NCI-H82 (cell line): ENCODE measurements at regions not wholly inside any gene's neighbourhood (a gene's known extent, or its start where the extent isn't known, plus 50 kb on each side); places are given as distances from the start of the nearest gene placed in this dataset.
A peak's percentile ranks its signal among the peaks of the same experiment; 100 is the strongest.
"Not testable (repeated sequence)": the region's sequence is repeated elsewhere in the genome, so short reads cannot be mapped to it uniquely, and the experiment has no call there.

Experiments
- DNase-seq: peaks from one replicate; lab custom pipeline; 2025; lab: John Stamatoyannopoulos, UW

DNA sequence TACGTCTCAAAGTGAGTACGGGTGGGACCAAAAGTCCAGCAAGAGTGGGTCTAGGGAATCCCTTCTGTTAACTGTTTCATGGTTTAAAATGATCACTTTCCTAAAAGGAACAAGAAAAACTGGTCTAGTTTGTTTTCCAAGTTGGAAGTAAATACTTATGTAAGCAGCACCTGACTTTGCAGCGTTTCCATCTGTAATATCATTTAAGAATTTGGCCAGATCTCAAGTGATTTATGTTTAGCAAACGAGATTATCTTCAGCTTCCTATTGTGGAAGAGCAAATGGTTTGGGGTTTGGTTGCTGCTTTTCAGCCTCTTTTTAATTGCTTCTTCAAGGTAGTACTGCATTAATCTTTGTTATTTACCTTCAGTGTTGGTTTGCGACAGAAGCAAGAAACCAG, 50.4 kb downstream of the FHIP1A start:
- peak; percentile 66 for DNase-seq

GRCh38 chr4:151460434-151460833, 51.5 kb downstream of the FHIP1A start:
- peak; percentile 68 for DNase-seq

DNA sequence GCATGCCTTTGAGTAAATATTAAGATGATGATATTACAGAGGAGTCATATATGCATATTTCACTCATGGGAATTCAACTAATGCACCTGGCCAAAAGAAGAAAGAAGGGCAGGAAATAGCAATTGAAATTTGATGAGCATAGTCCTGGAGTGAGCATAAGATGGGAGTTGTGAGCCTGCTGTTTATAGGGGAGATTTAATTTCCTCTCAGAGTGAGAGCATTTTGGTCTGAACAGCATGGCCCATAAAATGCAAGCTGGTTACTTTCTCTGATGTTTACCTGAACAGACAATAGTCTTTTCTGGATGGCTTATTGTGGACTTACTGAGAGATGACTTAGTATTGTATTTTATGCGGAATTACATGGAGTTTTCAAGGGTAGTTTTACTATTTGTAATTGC, 53.6 kb downstream of the FHIP1A start:
- DNase-seq = no peak

- no peak for DNase-seq
These were observed 60.0 kb downstream of the FHIP1A start for GRCh38 chr4:151468715-151469696.

- DNase-seq = no peak
These were observed 61.0 kb downstream of the FHIP1A start for GRCh38 chr4:151469970-151470369.

DNA sequence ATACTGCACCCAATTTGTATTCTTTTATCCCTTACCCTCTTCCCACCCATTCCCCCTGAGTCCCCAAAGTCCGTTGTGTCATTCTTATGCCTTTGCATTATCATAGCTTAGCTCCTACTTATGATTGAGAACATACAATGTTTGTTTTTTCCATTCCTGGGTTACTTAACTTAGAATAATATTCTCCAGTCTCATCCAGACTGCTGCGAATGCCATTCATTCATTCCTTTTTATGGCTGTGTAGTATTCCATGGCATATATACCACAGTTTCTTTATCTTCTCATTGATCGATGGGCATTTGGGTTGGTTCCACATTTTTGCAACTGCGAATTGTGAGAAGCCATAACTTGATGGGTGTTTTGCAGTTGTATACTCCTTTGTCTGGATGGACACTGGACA, 62.8 kb downstream of the FHIP1A start:
- DNase-seq = no peak

DNA sequence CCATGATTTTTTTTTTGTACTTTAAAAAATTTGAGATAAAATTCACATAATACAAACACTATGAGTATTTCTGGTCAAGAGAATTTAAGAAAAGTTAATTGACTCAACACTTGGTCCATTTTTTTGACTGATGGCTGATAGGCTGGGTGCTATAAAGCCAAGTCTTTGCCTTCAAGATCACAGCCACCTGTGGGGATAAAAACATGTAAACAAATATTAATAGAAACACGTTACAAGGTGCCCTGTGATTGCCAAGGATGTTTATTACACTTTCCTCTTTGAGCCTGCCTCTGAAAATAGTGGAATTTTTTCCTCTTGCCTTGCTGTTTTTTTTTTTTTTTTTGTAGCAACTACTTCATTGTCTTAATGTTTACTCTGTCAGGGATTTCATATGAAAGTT, 63.3 kb downstream of the FHIP1A start:
- DNase-seq = no peak

DNA sequence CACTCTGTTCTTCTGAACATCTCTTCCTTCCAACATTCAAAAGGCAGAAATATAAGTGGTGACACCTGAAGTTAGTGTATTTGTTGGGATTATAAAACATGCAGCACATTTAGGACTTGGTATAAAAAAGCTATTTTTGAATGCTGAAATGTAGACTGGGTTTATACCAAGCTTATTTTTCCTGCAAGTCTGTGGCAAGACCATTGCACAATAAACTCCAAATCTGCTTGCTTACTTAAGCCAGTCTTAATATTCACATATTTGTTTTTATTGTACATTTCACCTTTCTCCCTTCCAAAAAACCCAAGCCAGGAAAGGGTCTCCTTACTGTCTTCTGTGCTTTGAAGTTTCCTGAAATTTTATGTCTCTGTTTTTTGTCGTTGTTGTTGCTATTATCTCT, 63.7 kb downstream of the FHIP1A start:
- no peak for DNase-seq

DNA sequence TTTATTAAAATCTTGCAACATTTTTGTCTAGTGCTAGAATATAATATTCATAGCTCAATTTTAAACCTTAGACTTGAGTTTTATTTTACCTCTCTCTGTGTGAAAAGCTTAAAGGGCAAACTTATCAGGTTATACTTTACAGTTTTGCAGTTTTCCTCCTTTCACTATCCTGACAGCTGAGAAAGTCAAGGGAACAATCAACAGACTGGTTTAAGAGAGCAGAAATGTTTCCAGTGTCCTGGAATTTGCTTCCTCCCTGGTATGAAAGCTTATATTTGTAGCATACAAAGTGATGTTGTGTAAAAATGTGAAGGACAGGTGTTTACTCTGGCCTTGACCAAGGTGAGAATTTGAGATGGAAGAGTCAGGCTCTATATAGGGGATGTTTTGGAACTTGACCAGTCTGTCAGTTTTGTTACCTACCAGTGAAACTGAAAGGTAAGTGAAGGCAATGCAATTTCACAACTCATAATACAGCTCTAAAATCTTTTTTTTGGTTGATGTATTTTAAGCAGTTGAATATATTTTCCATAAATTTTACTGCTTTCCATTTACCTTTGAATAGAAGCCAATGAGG, 64.6 kb downstream of the FHIP1A start:
- no peak for DNase-seq

GRCh38 chr4:151475035-151475714, 66.2 kb downstream of the FHIP1A start:
- DNase-seq = no peak

- no peak for DNase-seq
These were observed 72.8 kb downstream of the FHIP1A start for GRCh38 chr4:151481813-151482212.

DNA sequence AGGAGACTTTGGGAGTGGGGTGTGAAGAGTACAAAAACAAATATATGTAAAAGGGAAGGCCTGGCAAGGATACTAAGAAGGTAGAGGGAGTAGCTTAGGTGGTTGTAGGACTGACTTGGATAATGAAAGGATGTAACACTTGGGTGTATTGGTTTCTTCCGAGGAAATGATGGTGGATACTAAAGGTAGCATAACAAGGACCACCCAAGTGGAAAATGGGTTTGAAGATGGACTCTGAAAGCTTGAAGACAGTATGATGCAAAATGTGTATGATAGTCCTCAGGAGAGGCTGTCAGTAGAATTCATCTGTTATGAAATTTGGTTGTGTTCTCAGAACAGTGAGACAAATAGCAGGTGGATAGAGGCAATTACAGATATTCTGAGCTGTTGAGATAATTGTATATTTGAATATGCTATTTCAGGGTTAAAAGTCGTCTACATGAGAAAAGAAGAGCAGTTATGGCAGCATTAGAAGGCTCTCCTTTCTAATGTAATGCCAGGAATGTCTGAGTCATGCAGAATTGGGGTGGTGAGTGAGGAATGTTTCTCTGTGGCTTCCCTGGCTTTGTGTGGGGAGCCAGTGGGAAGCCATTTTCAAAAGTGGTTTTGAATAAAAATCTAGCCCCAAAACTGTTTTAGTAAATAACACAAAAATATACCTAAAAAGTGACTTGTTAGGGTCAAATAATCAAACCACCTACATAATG, 75.6 kb downstream of the FHIP1A start:
- no peak for DNase-seq

GRCh38 chr4:151485541-151486131, 76.7 kb downstream of the FHIP1A start:
- no peak for DNase-seq

DNA sequence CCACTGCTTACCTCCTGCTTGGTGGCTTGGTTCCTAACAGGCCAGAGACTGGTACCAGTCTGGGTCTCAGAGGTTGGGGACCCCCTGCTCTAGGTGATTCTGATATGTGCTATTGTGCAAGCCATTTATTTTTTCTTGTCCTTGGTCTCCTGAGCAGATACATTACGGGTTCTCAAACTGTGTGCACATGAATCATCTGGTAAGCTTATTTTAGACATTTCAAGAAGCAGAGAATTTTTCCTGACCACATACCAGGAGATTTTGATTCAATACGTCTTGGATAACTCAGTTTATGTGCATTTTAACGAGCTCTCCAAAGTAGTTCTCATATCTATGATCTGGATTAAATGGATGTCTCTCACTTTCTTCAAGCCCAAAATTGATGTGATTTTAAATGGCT, 77.2 kb downstream of the FHIP1A start:
- DNase-seq = no peak

DNA sequence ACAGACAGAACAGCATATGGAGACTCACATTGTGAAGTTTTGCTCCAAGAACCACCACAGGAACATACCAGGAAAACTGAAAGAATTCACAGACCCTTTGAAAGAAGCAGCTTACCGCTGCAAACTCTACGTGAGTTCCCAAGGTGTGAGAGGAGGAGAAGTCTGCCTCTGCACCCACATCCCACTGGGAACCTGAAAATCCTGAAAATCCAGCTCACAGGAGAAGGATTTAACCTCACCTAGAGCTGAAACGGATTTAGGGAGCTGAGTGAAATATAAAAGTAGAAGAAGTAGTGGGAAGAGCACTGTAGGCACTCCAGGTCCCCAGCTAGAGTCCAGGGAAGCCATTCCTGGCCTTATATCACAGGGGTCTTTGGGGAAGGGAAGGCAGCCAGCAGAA, 80.0 kb downstream of the FHIP1A start:
- no peak for DNase-seq

- DNase-seq = no peak
These were observed 80.7 kb downstream of the FHIP1A start for GRCh38 chr4:151489462-151490203.

GRCh38 chr4:151495612-151496011, 86.6 kb downstream of the FHIP1A start:
- peak; percentile 66 for DNase-seq

DNA sequence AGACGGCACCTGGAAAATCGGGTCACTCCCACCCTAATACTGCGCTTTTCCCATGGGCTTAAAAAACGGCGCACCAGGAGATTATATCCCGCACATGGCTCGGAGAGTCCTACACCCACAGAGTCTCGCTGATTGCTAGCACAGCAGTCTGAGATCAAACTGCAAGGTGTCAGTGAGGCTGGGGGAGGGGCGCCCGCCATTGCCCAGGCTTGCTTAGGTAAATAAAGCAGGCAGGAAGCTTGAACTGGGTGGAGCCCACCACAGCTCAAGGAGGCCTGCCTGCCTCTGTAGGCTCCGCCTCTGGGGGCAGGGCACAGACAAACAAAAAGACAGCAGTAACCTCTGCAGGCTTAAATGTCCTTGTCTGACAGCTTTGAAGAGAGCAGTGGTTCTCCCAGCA, 102.6 kb downstream of the FHIP1A start:
- not testable (repeated sequence) for DNase-seq

GRCh38 chr4:151517896-151518295, 108.9 kb downstream of the FHIP1A start:
- DNase-seq = no peak

GRCh38 chr4:151518359-151518758, 109.4 kb downstream of the FHIP1A start:
- no peak for DNase-seq
